ENCODE measurements at regions not wholly inside any gene's neighbourhood (a gene's known extent, or its start where the extent isn't known, plus 50 kb on each side); places are given as distances from the start of the nearest gene placed in this dataset.
"Not testable (repeated sequence)": the region's sequence is repeated elsewhere in the genome, so short reads cannot be mapped to it uniquely, and the experiment has no call there.

GRCh38 chr7:25672496-25672895, 444.2 kb upstream of the NPVF start:
- DNase-seq = no peak

- DNase-seq = no peak
Observed at GRCh38 chr7:25675789-25676474, 447.6 kb upstream of the NPVF start.

GRCh38 chr7:25677595-25677994, 449.3 kb upstream of the NPVF start:
- DNase-seq = no peak

- no peak for DNase-seq
Observed at GRCh38 chr7:25678215-25678614, 449.9 kb upstream of the NPVF start.

- DNase-seq = no peak
Observed at GRCh38 chr7:25680636-25681035, 452.4 kb upstream of the NPVF start.

DNA sequence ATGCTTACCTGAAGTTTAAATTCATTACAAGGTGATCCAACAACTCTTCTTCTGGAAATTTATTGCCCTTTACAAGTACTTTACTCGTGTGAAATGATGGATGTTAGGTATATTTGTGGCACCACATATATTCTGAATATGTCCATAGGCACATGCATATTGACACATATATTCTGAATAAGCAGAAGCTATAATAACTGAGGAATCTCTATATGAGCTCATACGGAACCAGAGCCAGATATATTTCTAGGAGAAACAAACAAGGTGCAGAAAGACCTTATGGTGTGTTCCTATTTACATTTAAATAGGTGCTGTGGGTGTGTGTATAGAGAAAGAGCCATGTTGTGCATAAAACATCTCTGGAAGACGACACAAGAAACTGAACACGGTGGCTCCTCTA, 456.1 kb upstream of the NPVF start:
- DNase-seq = no peak

DNA sequence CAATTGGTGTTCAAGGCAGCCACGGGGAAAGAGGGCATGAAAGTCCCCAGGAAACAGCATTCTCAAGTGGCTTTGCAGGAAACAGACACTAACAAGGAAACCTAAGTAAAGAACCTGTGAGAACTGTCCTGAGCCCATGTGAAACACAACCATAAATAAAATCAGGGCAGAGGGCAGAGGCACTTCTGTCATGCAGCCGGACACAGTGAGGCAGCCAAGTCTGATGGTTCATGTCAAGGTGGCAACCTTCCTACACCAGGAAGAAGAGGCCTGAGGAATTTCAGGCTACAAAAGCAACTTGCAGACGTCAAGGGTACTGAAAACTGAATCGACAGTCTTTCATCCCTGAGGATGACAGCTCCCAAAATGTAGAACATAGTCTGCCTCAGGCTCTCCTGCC, 458.2 kb upstream of the NPVF start:
- no peak for DNase-seq

- DNase-seq = no peak
Observed at GRCh38 chr7:25694211-25694610, 457.8 kb upstream of the NFE2L3 start.

- DNase-seq = no peak
Observed at GRCh38 chr7:25694699-25695098, 457.3 kb upstream of the NFE2L3 start.

DNA sequence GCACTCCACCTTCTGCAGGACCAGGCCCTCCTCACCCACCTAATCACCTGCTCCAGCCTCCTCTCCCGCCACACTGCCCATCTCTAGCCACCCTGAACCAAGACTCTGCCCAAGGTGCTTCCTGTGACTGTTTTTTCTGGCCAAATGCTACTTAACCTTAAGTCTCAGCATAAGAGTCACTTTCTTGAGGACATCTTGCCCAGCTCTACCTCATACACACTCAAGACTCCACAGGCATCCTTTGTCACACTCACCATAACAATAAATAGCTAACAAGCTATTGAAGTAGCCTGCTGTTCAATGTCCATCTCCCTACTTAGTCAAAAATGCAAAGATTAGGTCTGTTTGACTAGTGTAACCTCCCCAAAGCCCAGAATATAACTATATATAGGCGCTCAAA, 455.4 kb upstream of the NFE2L3 start:
- no peak for DNase-seq

DNA sequence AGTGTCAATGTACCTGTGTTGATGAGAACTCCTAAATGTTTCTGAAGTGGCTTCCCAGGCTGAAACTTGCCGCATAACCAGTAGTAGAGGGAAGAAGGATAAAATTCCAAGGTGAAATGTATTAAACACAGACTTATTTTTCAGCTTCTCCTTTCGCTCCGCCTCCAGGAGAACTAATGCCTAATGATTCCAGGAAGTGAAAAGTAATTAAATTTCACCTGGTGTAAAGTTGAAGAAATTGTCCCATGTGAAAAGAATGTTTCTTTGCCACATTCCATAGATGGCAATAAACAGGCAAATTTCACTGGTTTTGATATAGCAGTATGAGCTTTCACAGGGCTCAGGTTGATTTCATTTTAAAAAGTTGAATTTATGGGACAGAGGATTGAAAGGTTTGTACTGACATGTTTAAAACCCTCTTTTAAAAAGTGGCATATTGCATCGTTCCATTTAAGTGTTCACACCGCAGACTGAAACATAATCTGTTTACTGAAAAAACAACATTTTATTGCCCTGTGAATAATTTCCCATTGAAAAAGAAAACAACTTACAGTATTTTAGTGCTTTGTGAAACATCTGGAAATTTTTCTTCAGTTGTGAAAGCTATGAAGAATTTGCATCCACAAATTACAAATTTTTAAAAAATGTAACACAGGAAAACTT, 453.4 kb upstream of the NFE2L3 start:
- no peak for DNase-seq

- DNase-seq = not testable (repeated sequence)
Observed at GRCh38 chr7:25700141-25700540, 451.9 kb upstream of the NFE2L3 start.

- no peak for DNase-seq
Observed at GRCh38 chr7:25704413-25704812, 447.6 kb upstream of the NFE2L3 start.

DNA sequence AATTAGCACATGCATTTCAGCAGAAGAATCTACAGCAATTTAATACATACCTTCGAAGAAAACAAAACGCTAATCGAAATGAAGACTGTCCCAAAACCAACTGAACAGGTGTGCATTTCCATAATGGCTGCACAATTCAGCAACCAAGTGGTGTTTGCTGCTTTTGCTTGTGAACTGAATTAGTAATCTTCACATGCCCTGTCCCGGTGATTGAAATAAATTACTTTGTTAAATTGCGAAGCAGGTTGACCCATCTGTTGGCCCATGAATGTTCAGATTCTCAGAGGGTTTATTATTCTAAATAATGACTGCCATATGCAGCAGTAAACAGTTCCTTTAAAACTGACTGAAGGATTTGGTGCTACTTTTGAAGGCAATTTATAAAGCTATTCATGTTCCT, 445.2 kb upstream of the NFE2L3 start:
- no peak for DNase-seq

- DNase-seq = no peak
Observed at GRCh38 chr7:25707768-25708620, 444.0 kb upstream of the NFE2L3 start.

- no peak for DNase-seq
Observed at GRCh38 chr7:25710959-25711358, 441.0 kb upstream of the NFE2L3 start.

DNA sequence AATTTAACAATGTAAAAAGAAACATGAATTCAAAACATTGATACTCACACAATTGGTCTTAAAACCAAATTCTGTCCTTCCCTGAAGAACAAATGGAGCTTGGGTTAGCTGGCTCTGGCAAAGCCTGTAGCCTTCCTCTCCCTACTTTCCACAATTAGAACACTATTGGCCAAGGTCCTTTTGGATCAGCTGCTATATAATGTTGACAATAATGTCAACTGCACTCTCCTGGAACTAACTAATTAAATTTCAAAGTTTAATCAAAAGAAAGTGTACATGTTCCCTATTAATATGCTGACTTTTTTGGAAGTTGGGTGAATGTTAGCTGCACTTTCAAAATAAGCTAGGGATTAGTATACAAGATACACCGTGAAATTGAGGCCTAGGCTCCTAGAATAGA, 440.1 kb upstream of the NFE2L3 start:
- no peak for DNase-seq

DNA sequence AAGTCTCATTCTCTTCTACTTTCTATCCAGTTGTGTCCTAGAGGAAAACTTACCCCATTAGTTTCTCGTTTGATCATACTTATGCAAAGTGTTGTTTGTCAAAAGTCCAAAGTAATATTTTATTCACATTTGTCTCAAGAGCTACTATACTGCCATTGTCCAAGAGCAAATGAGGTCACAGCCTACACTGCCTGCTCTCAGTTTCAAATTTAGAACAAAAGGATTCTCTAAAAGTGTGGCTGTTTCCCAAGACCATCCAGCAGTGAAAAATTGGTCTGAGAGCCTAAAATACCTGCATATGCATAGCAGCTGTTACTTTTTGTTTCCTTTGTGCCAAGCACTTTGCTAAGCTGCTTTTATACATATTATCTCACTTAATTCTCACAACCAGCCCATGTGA, 439.5 kb upstream of the NFE2L3 start:
- no peak for DNase-seq

- no peak for DNase-seq
Observed at GRCh38 chr7:25714013-25714412, 438.0 kb upstream of the NFE2L3 start.

DNA sequence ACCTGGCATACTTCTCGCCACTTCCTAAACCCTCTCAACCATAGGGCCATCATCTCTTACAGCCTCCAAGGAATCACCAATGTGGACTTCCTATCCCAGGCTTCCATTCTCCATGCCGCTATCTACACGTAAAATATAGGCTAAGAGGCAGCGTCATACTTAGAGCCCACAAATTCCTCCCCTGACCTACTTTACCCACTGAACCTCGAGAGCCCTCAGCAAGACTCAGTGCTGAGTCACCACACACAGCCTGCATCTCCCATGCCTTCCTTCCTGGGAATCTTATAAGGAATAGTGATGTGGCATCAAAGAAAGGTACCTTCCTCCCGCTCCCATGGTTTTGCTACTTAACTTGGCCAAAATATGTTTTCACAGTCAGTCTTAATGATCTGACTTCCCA, 435.6 kb upstream of the NFE2L3 start:
- DNase-seq = no peak

- DNase-seq = no peak
Observed at GRCh38 chr7:25718596-25718995, 433.4 kb upstream of the NFE2L3 start.

DNA sequence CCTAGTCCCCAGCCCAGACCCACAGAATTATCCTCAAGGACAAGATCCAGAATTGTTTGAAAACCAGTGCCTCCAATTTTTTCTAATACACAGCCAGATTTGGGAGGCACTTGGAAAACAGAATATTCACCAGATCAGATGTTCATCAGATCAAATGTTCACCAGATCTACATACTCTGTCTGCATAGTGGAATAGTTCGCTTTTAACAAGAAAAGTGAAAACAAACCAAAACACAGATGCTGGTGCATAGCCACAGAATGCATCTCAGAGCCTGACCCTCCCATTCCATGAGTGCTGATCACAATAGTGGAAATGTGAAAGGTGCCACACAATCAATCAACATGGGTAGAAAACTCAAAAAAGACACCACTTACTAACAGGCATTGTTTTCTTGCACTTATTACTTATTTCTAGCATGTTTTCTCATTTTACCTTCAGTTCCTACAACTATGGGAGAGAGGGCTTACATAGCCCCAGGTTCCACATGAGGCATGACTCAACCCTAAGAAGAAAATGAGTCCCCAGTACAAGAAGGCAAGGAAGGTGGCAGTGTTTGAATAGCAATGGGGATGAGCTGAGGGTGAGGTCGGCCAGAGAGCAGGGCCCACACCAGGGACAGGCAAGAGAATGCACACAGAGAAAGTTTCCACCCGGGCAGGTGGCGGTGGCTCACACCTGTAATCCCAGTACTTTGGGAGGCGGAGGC, 432.7 kb upstream of the NFE2L3 start:
- DNase-seq = no peak

DNA sequence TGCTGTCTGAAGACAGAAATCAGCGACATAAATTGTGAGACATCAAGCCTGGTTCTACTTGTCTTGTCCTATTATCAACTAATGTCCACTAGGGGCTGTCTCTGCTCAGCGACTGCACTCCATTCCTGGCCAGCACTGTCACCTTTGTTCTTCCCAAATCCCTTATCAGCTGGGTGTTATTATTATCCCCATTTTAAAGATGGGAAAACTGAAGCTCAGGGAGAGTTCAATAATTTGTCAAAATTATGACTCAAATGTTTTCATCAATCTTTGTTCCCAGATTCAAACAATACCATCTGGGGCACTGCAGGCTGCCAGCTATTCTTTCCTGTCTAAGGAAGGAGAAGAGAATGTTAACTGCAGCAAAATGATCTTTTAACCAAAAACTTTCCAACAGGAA, 431.6 kb upstream of the NFE2L3 start:
- no peak for DNase-seq

All from NCI-H526 treated with DMSO at 0.1 percent for 48 hours (cell line).